Neural cell (in vitro differentiated cells): ENCODE measurements at regions not wholly inside any gene's neighbourhood (a gene's known extent, or its start where the extent isn't known, plus 50 kb on each side); places are given as distances from the start of the nearest gene placed in this dataset.

ENCODE experiments used
- H2AFZ ChIP-seq: fragments of 200-600, 300-800 bp; sonication (generic), shearing (Covaris generic); 2 replicates; pipeline ENCODE4 v1.6.0; 2014; ENCODE audit warnings: low read depth, mild to moderate bottlenecking, antibody characterized with exemption, low read length, moderate library complexity
- H3F3A ChIP-seq: fragments of 200-600 bp; shearing (Covaris generic); 2 replicates; pipeline ENCODE4 v1.6.1; 2016; ENCODE audit warnings: mild to moderate bottlenecking, moderate library complexity, mixed read lengths, antibody characterized with exemption, low read length; ENCODE audit not compliant: insufficient read depth, poor library complexity, severe bottlenecking
- H3K27ac ChIP-seq: fragments of 200-600, 300-800 bp; sonication (generic), shearing (Covaris generic); 2 replicates; pipeline ENCODE4 v1.5.1; 2014; ENCODE audit warnings: mild to moderate bottlenecking, low read length, moderate library complexity
- H3K27me3 ChIP-seq: fragments of 300-800, 200-600 bp; sonication (generic), shearing (Covaris generic); 2 replicates; pipeline ENCODE4 v1.6.0; 2014; ENCODE audit warnings: mild to moderate bottlenecking, low read depth, low read length, moderate library complexity; ENCODE audit not compliant: insufficient read depth
- H3K36me3 ChIP-seq: fragments of 300-800, 200-600 bp; sonication (generic), shearing (Covaris generic); 2 replicates; pipeline ENCODE4 v1.5.1; 2014; ENCODE audit warnings: mild to moderate bottlenecking, antibody characterized with exemption, low read length, moderate library complexity; ENCODE audit not compliant: insufficient read depth
- H3K4me2 ChIP-seq: fragments of 300-800, 200-600 bp; sonication (generic), shearing (Covaris generic); 2 replicates; pipeline ENCODE4 v1.6.0; 2014; ENCODE audit warnings: mild to moderate bottlenecking, low read length
- H3K4me3 ChIP-seq: fragments of 300-800, 200-600 bp; sonication (generic), shearing (Covaris generic); 2 replicates; pipeline ENCODE4 v1.5.1; 2014; ENCODE audit warnings: mild to moderate bottlenecking, low read length, moderate library complexity
- H3K79me2 ChIP-seq: fragments of 200-600 bp; shearing (Covaris generic); replicated peaks from 2 replicates; pipeline ENCODE4 v1.6.0; 2014; ENCODE audit warnings: mild to moderate bottlenecking, low read length, moderate library complexity; ENCODE audit not compliant: insufficient read depth
- H3K9ac ChIP-seq: fragments of 300-800, 200-600 bp; sonication (generic), shearing (Covaris generic); 2 replicates; pipeline ENCODE4 v1.6.1; 2016; ENCODE audit warnings: mild to moderate bottlenecking, low read length, mixed read lengths
- H3K9me2 ChIP-seq: fragments of 200-600 bp; shearing (Covaris generic); 2 replicates; pipeline ENCODE4 v1.6.1; 2016; ENCODE audit warnings: mild to moderate bottlenecking, low read length, mixed read lengths; ENCODE audit not compliant: insufficient read depth
- H3K9me3 ChIP-seq: fragments of 200-600, 300-800 bp; sonication (generic), shearing (Covaris generic); 2 replicates; pipeline ENCODE4 v1.6.1; 2016; ENCODE audit warnings: mild to moderate bottlenecking, mixed run types, low read length, moderate library complexity, mixed read lengths
- H4K20me1 ChIP-seq: fragments of 200-600 bp; shearing (Covaris generic); 2 replicates; pipeline ENCODE4 v1.6.1; 2016; ENCODE audit warnings: mild to moderate bottlenecking, mixed run types; ENCODE audit not compliant: insufficient read depth
- EP300 ChIP-seq: fragments of 450-650 bp; conservative IDR thresholded peaks from 2 replicates; pipeline ENCODE4 v1.6.1; 2014; ENCODE audit warnings: antibody characterized with exemption, mild to moderate bottlenecking, moderate library complexity; ENCODE audit not compliant: poor library complexity, severe bottlenecking
- EZH2 ChIP-seq: fragments of 200-600, 300-800 bp; shearing (Covaris generic), sonication (generic); IDR thresholded peaks from 2 replicates; pipeline ENCODE4 v1.6.1; 2014; ENCODE audit warnings: antibody characterized with exemption, low read length, borderline replicate concordance, mild to moderate bottlenecking; ENCODE audit not compliant: insufficient read depth, poor library complexity, severe bottlenecking
- MXI1 ChIP-seq: fragments of 450-650 bp; conservative IDR thresholded peaks from 2 replicates; pipeline ENCODE4 v1.6.1; 2014; ENCODE audit warnings: antibody characterized with exemption, mild to moderate bottlenecking; ENCODE audit not compliant: poor library complexity, severe bottlenecking
- POLR2AphosphoS5 ChIP-seq: IDR thresholded peaks from 2 replicates; pipeline ENCODE4 v1.6.1; 2012
- RAD21 ChIP-seq: fragments of 450-650 bp; conservative IDR thresholded peaks from 2 replicates; pipeline ENCODE4 v1.6.1; 2014; ENCODE audit warnings: antibody characterized with exemption, mild to moderate bottlenecking, moderate library complexity
- SMC3 ChIP-seq: fragments of 450-650 bp; conservative IDR thresholded peaks from 2 replicates; pipeline ENCODE4 v1.6.1; 2014; ENCODE audit warnings: antibody characterized with exemption, mild to moderate bottlenecking, moderate library complexity; ENCODE audit not compliant: poor library complexity
- TAF1 ChIP-seq: IDR thresholded peaks from 2 replicates; pipeline ENCODE4 v1.6.1; 2012; ENCODE audit warnings: low read depth
- TF ChIP-seq, protein P1 (sequence below): fragments of 450-650 bp; IDR thresholded peaks from 2 replicates; pipeline ENCODE4 v1.5.1; 2014; ENCODE audit warnings: antibody characterized with exemption, mild to moderate bottlenecking, moderate library complexity; ENCODE audit not compliant: poor library complexity, severe bottlenecking
- TF ChIP-seq, protein P2 (sequence below): IDR thresholded peaks from 2 replicates; pipeline ENCODE4 v1.6.1; 2012; ENCODE audit warnings: borderline replicate concordance

DNA sequence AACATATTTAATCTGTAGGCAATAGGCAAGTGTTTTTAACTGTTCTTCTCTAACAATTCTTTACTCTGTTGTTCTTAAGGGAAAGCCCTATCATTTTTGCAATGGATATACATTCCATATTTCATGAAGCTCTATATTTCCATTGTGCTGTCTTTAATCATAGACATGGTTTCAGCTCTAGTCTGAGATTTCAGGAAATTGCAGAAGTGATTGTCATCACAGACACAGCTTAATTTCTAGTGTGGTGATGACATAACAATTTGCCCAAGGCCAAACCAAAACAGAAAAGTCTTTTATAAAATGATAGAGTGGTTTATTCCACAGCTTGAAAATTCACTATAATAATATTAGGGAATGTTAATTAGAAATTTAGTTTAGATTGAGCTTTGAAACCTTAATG, 494.1 kb upstream of the SEMA3A start:
- no peak overlapping the region for H3K4me2 ChIP-seq
- H3F3A ChIP-seq = no peaks in the 10 kb centered on the region
- H4K20me1 ChIP-seq = no peaks in the 10 kb centered on the region
- no peak overlapping the region for H2AFZ ChIP-seq
- H3K79me2 ChIP-seq = no peaks in the 10 kb centered on the region
- no peaks in the 10 kb centered on the region for H3K9me3 ChIP-seq
- no peak overlapping the region for H3K4me3 ChIP-seq
- no peaks in the 10 kb centered on the region for H3K27me3 ChIP-seq
- TF ChIP-seq MXI1 (no peak), EZH2 (no peak), EP300 (no peak), POLR2AphosphoS5 (no peak), RAD21 (no peak), SMC3 (no peak), TAF1 (no peak)
- TF ChIP-seq, protein P1, sequence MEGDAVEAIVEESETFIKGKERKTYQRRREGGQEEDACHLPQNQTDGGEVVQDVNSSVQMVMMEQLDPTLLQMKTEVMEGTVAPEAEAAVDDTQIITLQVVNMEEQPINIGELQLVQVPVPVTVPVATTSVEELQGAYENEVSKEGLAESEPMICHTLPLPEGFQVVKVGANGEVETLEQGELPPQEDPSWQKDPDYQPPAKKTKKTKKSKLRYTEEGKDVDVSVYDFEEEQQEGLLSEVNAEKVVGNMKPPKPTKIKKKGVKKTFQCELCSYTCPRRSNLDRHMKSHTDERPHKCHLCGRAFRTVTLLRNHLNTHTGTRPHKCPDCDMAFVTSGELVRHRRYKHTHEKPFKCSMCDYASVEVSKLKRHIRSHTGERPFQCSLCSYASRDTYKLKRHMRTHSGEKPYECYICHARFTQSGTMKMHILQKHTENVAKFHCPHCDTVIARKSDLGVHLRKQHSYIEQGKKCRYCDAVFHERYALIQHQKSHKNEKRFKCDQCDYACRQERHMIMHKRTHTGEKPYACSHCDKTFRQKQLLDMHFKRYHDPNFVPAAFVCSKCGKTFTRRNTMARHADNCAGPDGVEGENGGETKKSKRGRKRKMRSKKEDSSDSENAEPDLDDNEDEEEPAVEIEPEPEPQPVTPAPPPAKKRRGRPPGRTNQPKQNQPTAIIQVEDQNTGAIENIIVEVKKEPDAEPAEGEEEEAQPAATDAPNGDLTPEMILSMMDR = no peak
- TF ChIP-seq, protein P2, sequence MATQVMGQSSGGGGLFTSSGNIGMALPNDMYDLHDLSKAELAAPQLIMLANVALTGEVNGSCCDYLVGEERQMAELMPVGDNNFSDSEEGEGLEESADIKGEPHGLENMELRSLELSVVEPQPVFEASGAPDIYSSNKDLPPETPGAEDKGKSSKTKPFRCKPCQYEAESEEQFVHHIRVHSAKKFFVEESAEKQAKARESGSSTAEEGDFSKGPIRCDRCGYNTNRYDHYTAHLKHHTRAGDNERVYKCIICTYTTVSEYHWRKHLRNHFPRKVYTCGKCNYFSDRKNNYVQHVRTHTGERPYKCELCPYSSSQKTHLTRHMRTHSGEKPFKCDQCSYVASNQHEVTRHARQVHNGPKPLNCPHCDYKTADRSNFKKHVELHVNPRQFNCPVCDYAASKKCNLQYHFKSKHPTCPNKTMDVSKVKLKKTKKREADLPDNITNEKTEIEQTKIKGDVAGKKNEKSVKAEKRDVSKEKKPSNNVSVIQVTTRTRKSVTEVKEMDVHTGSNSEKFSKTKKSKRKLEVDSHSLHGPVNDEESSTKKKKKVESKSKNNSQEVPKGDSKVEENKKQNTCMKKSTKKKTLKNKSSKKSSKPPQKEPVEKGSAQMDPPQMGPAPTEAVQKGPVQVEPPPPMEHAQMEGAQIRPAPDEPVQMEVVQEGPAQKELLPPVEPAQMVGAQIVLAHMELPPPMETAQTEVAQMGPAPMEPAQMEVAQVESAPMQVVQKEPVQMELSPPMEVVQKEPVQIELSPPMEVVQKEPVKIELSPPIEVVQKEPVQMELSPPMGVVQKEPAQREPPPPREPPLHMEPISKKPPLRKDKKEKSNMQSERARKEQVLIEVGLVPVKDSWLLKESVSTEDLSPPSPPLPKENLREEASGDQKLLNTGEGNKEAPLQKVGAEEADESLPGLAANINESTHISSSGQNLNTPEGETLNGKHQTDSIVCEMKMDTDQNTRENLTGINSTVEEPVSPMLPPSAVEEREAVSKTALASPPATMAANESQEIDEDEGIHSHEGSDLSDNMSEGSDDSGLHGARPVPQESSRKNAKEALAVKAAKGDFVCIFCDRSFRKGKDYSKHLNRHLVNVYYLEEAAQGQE = no peak
- no peaks in the 10 kb centered on the region for H3K36me3 ChIP-seq
- no peak overlapping the region for H3K9ac ChIP-seq
- H3K27ac ChIP-seq = no peak overlapping the region
- no peaks in the 10 kb centered on the region for H3K9me2 ChIP-seq

GRCh38 chr7:84686373-84686772, 491.8 kb upstream of the SEMA3A start:
- no peak overlapping the region for H3K4me2 ChIP-seq
- no peaks in the 10 kb centered on the region for H3K27me3 ChIP-seq
- no peak overlapping the region for H3K9ac ChIP-seq
- H3K9me3 ChIP-seq = no peaks in the 10 kb centered on the region
- no peaks in the 10 kb centered on the region for H3F3A ChIP-seq
- H2AFZ ChIP-seq = no peak overlapping the region
- H3K79me2 ChIP-seq = no peaks in the 10 kb centered on the region
- TF ChIP-seq, protein P1 = no peak
- TF ChIP-seq TAF1 (no peak), MXI1 (no peak), EZH2 (no peak), RAD21 (no peak), POLR2AphosphoS5 (no peak), EP300 (no peak), SMC3 (no peak)
- TF ChIP-seq, protein P2 = no peak
- H4K20me1 ChIP-seq = no peaks in the 10 kb centered on the region
- no peaks in the 10 kb centered on the region for H3K9me2 ChIP-seq
- H3K4me3 ChIP-seq = no peak overlapping the region
- no peak overlapping the region for H3K27ac ChIP-seq
- no peaks in the 10 kb centered on the region for H3K36me3 ChIP-seq
